Fibroblast of lung (primary cell): ENCODE measurements at regions not wholly inside any gene's neighbourhood (a gene's known extent, or its start where the extent isn't known, plus 50 kb on each side); places are given as distances from the start of the nearest gene placed in this dataset.

ENCODE experiments used
- EZH2 ChIP-seq: IDR thresholded peaks from 2 replicates; pipeline ENCODE4 v1.5.1; 2012; ENCODE audit warnings: low read length, control low read depth, mild to moderate bottlenecking; ENCODE audit errors: missing control alignments
- TF ChIP-seq, protein P1 (sequence below), 2 donors: IDR thresholded peaks in 1 of 2; conservative IDR thresholded peaks in 1 of 2; 1 replicate in 1 of 2; 2 replicates in 1 of 2; pipeline ENCODE4 v1.5.1; 2011 to 2012; ENCODE audit warnings: low read length in 2 of 2, control low read depth in 1 of 2, inconsistent platforms in 1 of 2, low read depth in 1 of 2, mild to moderate bottlenecking in 1 of 2

GRCh38 chr19:31616031-31616430 lies 266.8 kb upstream of the TSHZ3 start:
- TF ChIP-seq, protein P1, sequence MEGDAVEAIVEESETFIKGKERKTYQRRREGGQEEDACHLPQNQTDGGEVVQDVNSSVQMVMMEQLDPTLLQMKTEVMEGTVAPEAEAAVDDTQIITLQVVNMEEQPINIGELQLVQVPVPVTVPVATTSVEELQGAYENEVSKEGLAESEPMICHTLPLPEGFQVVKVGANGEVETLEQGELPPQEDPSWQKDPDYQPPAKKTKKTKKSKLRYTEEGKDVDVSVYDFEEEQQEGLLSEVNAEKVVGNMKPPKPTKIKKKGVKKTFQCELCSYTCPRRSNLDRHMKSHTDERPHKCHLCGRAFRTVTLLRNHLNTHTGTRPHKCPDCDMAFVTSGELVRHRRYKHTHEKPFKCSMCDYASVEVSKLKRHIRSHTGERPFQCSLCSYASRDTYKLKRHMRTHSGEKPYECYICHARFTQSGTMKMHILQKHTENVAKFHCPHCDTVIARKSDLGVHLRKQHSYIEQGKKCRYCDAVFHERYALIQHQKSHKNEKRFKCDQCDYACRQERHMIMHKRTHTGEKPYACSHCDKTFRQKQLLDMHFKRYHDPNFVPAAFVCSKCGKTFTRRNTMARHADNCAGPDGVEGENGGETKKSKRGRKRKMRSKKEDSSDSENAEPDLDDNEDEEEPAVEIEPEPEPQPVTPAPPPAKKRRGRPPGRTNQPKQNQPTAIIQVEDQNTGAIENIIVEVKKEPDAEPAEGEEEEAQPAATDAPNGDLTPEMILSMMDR (conservative IDR thresholded peaks at IDR 0.05 in 1 of 2, IDR thresholded peaks at IDR 0.05 in 1 of 2; ENCODE audit: low read depth in 1 of 2, low read length in 2 of 2): no peak
- no peak for TF ChIP-seq EZH2
